HEK293T (cell line): ENCODE measurements at regions not wholly inside any gene's neighbourhood (a gene's known extent, or its start where the extent isn't known, plus 50 kb on each side); places are given as distances from the start of the nearest gene placed in this dataset.

Source experiments
- BHLHE40 ChIP-seq: fragments of 450-650 bp; IDR thresholded peaks from 2 replicates; pipeline ENCODE4 v1.6.1; 2016; ENCODE audit warnings: mild to moderate bottlenecking, moderate library complexity, borderline replicate concordance
- CTBP1 ChIP-seq: fragments of 450-650 bp; IDR thresholded peaks from 2 replicates; pipeline ENCODE4 v1.6.1; 2016; ENCODE audit warnings: borderline replicate concordance
- ELF4 ChIP-seq: fragments of 450-650 bp; IDR thresholded peaks from 2 replicates; pipeline ENCODE4 v1.6.1; 2017; ENCODE audit warnings: antibody characterized with exemption
- FOXA1 ChIP-seq: fragments of 450-650 bp; IDR thresholded peaks from 2 replicates; pipeline ENCODE4 v1.6.1; 2016; ENCODE audit warnings: mild to moderate bottlenecking
- FOXK2 ChIP-seq: fragments of 450-650 bp; IDR thresholded peaks from 2 replicates; pipeline ENCODE4 v1.6.1; 2016; ENCODE audit warnings: mild to moderate bottlenecking
- FOXM1 ChIP-seq: fragments of 450-650 bp; IDR thresholded peaks from 2 replicates; pipeline ENCODE4 v1.6.1; 2017; ENCODE audit warnings: mild to moderate bottlenecking, borderline replicate concordance
- HDGF ChIP-seq: fragments of 450-650 bp; IDR thresholded peaks from 2 replicates; pipeline ENCODE4 v1.6.1; 2017; ENCODE audit warnings: antibody characterized with exemption, borderline replicate concordance
- LEF1 ChIP-seq: fragments of 450-650 bp; IDR thresholded peaks from 2 replicates; pipeline ENCODE4 v1.6.1; 2017; ENCODE audit warnings: mild to moderate bottlenecking, borderline replicate concordance
- NFRKB ChIP-seq: fragments of 450-650 bp; IDR thresholded peaks from 2 replicates; pipeline ENCODE4 v1.6.1; 2016; ENCODE audit warnings: mild to moderate bottlenecking, moderate library complexity
- SP1 ChIP-seq: fragments of 450-650 bp; IDR thresholded peaks from 2 replicates; pipeline ENCODE4 v1.6.1; 2017
- SUZ12 ChIP-seq: fragments of 450-650 bp; IDR thresholded peaks from 2 replicates; pipeline ENCODE4 v1.6.1; 2016; ENCODE audit warnings: mild to moderate bottlenecking
- TARDBP ChIP-seq: fragments of 450-650 bp; IDR thresholded peaks from 2 replicates; pipeline ENCODE4 v1.6.1; 2016
- ZNF384 ChIP-seq: fragments of 450-650 bp; IDR thresholded peaks from 2 replicates; pipeline ENCODE4 v1.6.1; 2016

DNA sequence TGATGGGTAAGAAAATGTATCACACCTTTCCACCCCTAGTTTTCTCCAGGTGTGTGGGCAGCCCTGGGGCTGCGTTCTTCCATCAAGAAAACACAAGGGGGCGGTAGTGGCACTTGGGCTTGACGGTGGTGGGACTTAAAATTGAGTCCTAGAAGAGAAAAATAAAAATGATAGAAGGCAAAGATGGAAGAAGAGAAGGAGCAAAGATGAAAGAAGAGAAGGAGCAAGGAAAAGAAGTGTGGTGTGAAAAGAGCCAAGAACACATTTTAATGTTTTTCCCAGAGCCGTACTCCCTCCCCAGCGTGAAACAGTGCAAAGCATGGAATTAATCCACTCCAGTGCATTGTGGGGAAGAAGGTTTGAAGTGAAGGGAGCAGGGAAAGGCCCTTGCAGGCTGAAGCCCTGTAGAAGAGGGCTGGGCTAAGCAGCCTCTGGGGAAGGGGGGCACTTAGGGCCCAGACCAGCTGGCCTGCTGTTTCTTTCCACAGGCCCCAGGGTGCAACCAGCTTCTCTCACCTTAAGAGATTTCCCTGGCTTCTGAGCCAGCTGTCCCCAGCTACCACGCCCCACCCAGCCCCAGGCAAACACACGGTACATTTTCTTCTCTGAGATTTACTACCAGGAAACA is 256.8 kb downstream of the RNF152 start:
- TF ChIP-seq ELF4 (no peak), FOXK2 (no peak), BHLHE40 (no peak), SP1 (no peak), SUZ12 (no peak), NFRKB (no peak), TARDBP (no peak), FOXM1 (no peak), FOXA1 (no peak), HDGF (no peak), CTBP1 (no peak), LEF1 (no peak), ZNF384 (no peak)
